Jurkat, Clone E6-1 (cell line): ENCODE measurements at regions not wholly inside any gene's neighbourhood (a gene's known extent, or its start where the extent isn't known, plus 50 kb on each side); places are given as distances from the start of the nearest gene placed in this dataset.
"Not testable (repeated sequence)": the region's sequence is repeated elsewhere in the genome, so short reads cannot be mapped to it uniquely, and the experiment has no call there.

Source experiments
- DNase-seq: peaks from one replicate; pipeline ENCODE4 v3.0.0-alpha.2; 2011; ENCODE audit warnings: low read depth, low spot score
- H3K4me3 ChIP-seq: 2 replicates; pipeline ENCODE4 v1.5.1; 2011; ENCODE audit warnings: mild to moderate bottlenecking, low read length, control low read depth, moderate library complexity

DNA sequence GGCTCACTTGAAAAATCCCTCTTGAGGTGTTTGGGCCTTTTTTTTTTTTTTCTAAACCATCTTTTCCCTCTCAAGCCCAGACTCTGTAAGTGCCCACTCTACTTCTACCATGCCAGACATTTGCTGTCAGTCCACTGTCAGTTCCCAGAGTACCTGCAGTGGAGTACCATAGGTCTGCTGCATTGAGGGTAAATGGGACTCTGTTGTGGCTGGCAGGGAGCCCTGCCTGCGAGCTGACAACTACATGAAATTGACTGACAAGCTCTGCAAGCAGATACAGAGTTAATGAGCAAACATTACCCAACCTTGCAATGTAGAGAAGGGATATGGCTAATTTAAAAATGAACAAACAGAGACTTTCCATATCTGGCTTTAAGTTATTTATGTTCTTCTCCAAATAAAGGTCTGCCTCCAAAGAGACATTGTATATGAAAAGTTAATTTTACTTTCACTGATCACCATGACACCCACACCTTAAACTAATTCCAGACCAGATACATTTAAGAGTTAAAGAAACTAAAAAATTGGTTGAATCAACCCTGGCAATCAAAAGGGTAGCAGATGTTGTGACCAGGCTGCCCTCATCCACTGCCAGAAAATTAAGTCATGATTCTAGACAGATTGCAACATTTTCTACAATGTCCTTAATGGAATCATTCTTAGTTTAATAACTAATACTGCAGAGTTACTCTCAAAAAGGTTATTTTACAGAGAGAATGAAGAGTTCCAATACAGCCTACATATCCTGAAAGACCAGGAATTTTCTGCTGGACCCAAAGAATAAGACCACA lies 100.4 kb upstream of the PAM start:
- no peak for DNase-seq
- no peak overlapping the region for H3K4me3 ChIP-seq

DNA sequence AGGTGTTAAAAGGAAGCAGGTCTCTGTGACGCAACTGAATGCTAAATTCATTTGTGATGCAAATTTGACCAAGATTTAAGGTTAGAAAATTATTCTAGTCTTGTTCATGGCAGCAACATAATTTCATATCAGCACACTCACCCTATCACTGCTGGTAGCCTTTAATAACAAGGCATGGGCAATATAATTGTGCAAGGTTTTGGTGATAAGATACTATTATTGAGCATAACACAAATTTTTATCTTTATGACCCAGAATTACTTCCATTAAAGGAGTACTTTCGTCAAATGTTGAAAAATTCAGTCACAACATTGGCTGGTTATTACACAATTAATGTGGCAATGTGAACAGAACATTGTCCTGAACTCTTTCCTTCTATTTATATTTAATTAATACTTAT lies 96.0 kb upstream of the PAM start:
- DNase-seq = no peak
- no peak overlapping the region for H3K4me3 ChIP-seq

DNA sequence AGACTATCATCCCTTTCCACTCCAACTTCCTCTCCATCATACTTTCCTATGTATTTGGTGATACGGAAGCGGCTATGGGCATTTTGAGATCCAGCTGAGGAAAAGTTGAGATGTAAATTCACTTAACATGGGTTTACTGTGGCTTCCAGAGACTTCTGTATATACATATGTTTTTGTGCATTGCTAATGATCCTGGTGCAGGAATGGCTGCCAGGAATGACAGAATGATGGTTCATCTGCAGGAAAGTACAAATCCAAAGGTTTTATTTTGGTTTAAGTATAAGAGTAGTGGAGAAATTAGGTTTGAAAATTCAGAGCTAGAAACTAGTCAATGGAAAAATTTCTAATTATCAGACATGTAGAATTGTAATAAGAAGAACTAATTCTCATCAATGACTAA lies 95.0 kb upstream of the PAM start:
- no peak overlapping the region for H3K4me3 ChIP-seq
- DNase-seq = no peak

DNA sequence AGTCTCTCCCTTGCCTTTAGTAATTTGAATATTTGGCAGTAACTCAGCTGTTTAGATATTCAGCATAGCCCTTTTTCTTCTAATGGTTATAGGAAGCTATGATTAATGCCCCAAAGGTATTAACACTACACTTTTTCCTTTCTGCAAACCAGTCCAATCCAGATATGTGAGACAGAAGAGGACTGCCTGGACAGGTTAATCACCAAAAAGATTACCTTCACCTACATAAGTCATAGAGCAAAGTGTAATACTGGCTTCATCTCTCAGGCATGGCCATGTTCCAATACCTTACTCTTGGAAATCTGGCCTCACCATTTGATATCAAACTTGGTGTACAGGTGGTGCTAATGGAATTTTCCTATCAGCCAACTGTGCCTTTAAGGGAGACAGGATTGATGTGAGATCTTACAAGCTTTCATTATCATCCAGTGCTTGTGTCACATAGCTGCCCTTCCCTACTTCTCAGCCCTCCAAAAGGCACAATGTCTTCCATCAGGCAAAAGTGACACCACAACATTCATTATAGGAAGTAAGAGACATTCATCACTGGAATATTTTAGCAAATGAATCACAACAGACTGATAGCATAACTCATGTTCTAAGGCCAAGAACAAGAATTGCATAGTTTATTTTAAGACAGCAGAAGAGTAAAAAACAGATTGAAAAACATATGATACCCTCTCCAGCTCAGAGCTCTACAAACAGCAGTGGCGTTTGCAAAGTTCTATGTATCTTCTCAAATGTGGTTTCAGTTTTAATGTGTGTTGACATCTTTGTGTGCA lies 91.2 kb upstream of the PAM start:
- DNase-seq = no peak
- no peak overlapping the region for H3K4me3 ChIP-seq

DNA sequence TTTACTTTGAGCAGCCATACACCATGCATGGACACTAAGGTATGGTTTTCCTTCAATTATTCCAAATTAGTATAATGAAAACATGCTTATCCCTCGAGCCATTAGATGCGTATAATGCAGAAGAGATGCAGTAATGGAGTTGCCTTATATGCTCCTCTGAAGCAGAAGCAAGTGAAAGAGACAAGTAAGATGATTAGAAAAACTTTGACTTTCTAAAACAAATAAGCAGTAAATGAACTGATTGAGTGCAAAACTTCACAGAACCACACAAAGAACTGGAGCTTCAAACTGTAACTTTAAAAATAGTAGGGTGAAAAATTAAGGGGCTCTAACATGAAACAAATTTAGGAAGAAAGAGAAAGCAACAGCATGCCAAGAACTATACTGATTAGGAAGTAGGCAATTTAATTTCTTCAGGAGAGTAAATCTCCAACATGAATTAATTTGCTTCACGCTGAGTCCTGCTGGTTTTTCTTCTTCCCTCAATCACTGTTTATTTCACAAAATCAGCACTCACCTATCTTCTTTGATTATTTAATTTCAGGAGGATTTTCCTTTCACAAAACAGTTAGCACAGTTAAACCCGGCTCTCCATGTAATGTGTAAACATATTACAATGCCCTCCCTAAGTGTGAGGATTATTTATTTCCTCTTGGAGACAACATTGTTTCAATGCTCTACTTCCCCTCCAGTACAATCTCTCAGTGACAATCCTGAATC lies 90.3 kb upstream of the PAM start:
- DNase-seq = no peak

DNA sequence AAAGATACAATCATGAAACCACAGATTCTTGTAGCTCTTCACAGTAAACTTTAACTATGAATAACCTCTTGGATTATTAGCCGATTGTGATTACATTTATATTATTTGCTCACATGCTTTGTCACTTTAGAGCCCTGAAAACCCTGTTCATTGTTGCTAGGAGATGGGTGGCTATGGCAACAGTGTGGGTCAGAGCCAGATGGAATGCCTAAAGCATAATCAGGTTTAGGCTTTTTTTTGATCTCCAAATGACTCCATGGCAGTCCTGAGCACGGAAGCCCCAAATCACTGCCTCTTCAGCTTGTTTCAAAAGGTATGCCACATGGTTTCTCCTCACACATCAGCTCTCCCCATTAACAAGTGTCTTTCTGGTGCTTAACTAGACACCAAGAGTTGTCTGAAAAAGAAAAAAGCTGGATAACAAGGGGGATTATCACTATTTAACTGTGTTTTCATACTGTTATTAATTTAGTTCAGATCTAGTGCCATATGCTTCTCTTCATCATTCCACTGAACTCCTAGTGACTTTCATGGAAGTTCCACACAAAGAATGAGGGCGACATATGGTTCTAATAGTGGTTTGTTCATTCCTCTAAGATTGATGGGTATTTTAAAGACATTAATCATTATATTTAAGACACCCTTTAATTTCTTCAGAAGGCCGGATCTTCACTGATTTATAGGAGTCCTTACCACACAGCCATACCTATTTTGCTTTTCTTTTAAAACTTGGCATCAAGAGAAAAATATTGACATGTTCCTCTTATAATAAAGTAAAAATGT lies 88.8 kb upstream of the PAM start:
- DNase-seq = no peak
- no peak overlapping the region for H3K4me3 ChIP-seq

More for the DNA sequence above, 90.3 kb upstream of the PAM start:
- H3K4me3 ChIP-seq = no peak overlapping the region

DNA sequence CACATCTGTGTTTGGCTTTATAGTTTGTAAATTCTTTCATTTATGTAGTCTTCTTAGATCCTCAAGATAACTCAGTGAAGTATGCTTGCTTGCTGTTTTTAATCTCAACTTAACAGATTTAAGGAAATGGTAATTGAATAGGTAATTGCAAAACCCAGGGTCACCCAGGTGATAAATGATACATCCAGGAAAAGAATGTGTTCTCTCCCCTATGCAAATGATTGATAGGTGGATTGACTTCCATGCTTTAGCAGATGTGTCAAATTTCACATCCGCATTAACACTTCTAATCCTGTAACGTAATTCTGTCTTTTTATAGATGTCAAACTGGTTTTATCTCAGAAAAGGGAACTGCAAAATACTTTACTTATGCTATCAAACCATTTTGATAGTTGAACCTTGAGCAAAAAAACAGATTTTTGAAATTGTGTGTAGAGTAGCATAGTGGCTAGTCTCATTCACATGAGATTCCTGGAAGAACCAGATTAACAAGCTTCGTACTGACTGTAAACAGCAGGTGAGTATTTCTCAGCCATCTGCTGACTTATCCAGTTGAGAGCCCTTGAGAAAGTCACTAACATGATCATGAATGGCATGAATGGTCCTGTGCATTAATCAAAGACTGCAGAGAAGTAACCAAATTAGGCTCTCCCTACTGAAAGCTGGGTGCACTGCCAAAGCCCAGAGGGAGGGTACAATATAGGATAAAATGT lies 86.7 kb upstream of the PAM start:
- no peak for DNase-seq
- H3K4me3 ChIP-seq = no peak overlapping the region

DNA sequence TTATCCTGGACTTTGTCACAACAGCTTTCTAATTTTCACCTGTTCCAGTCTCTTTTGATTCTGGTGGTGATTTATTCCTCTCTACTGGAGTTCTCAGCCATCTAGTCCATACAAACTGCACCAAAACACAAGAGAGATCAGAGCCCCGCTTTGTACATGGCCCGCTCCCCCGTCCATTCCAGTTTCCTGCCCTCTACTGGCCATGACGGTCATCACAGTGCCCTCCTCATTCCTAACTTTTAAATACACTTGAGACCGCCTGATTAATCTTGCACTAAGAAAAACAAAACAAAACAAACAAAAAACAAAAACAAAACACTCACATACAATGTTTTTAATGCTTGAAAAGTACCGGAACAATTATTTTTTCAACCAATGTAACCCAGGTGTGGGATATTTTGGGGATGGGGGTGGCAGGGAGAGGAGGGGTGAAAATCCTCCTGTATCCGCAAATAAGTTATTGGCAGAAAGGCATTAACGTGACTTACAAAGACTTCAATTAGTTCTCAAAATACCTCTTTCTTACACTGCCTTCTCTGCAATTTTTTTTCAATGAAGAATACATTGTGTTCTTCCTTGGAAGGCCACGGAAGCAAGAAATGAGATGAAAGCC lies 84.8 kb upstream of the PAM start:
- DNase-seq = peak; percentile 3
- no peak overlapping the region for H3K4me3 ChIP-seq

DNA sequence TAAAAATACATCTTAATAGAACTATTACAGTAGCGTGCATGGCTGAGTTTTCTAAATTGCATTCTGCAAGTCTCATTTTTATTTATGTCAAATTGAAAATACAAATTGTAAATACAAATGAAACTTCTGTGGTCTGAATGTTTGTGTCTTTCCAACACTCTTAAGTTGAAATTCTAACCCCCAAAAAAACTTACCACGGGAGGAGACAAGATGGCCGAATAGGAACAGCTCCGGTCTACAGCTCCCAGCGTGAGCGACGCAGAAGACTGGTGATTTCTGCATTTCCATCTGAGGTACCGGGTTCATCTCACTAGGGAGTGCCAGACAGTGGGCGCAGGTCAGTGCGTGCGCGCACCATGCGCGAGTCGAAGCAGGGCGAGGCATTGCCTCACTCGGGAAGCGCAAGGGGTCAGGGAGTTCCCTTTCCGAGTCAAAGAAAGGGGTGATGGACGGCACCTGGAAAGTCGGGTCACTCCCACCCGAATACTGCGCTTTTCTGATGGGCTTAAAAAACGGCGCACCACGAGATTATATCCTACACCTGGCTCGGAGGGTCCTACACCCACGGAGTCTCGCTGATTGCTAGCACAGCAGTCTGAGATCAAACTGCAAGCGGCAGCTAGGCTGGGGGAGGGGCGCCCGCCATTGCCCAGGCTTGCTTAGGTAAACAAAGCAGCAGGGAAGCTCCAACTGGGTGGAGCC lies 83.9 kb upstream of the PAM start:
- not testable (repeated sequence) for H3K4me3 ChIP-seq

DNA sequence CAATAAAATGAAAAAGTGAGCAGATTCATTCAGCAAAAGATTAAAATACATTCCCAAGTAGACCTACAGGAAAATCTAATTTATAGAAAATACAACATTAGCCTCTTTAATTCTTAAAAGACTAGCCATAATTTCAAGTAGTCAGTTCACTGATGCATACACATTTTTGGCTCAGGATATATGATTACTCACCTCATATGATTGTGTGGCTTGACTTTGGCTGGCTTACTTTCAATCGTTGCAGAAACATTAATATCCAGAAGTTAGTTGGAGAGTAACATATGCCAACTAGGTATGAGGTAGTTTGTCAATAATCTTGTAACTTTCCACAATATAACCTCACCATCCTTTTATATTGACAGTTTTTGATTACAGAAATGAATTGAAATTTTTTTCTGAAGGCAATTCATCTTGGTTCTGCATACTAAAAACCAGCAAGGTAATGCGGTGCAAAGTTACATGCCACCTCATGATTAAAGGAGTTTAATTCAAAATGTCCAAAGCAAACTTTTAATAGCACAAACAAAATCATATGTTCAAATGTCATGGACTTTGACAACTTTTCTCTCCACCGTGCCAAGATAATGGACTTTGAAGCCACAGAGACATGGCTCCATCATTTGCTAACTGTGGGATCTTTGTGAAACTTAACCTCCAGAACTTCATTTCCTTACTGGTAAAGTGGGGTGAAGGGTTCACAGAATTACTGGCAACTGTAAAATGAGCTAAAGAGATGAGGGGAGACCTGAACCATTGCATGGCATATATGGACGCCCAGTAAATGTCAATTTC lies 76.6 kb upstream of the PAM start:
- DNase-seq = no peak
- H3K4me3 ChIP-seq = no peak overlapping the region

More for the DNA sequence above, 83.9 kb upstream of the PAM start:
- DNase-seq = not testable (repeated sequence)

DNA sequence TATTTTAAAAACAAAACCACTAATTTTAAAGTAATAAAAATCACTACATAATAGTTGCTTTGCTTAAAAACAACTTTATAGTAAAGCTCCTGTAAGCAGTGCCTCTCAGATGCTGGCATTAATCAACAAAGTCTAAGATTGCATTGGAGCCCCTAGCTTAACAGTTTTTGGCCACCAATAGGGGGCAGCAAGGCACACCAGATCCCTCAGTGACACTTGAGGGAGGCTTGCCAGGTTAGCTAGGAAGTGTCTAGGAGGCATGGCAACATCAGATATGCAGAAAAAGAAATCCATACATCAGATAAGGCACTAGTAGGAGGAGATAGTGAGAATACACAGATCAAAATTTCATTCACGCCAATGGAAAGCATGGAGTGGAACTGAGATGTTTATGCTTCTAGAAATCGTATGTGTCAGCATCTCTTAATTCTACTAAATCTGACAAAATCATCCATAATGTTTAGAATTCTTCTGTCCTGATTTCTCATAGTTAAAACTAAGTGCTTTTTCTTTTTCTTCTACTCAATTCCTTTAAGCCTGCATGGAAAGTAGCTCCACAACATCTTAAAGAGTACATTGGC lies 73.6 kb upstream of the PAM start:
- H3K4me3 ChIP-seq = no peak overlapping the region
- DNase-seq = peak; percentile 37

DNA sequence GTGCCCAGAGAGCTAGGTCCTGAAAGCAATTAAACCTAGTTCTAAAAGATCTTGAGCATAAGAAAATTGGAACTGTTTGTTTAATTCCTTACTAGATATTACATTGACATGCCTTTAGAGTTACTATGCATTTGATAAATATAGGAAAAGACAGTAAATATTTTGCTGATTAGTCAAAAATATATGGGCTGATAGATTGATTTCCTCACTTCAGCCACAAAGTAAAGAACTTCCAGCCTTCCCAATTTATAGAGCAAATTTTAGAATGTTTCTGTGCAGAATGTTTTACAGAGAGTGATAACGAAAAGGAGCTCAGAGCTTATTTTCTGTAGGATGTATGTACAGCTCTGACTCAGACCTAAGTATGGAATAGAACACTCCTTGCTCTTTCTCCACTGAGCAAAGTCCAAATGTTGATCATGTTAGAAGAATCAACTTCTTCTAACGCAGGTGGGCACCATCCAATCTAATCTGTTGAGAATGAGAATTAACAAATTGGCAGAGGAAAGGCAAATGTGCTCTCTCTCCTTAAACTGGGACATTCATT lies 72.9 kb upstream of the PAM start:
- no peak for DNase-seq
- no peak overlapping the region for H3K4me3 ChIP-seq

DNA sequence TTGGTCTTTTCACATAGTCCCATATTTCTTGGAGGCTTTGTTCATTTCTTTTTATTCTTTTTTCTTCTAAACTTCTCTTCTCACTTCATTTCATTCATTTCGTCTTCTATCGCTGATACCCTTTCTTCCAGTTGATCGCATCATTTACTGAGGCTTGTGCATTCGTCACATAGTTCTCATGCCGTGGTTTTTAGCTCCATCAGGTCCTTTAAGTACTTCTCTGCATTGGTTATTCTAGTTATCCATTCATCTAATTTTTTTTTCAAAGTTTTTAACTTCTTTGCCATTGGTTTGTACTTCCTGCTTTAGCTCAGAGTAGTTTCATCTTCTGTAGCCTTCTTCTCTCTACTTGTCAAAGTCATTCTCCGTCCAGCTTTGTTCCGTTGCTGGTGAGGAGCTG lies 67.0 kb upstream of the PAM start:
- H3K4me3 ChIP-seq, DNase-seq: not testable (repeated sequence)

DNA sequence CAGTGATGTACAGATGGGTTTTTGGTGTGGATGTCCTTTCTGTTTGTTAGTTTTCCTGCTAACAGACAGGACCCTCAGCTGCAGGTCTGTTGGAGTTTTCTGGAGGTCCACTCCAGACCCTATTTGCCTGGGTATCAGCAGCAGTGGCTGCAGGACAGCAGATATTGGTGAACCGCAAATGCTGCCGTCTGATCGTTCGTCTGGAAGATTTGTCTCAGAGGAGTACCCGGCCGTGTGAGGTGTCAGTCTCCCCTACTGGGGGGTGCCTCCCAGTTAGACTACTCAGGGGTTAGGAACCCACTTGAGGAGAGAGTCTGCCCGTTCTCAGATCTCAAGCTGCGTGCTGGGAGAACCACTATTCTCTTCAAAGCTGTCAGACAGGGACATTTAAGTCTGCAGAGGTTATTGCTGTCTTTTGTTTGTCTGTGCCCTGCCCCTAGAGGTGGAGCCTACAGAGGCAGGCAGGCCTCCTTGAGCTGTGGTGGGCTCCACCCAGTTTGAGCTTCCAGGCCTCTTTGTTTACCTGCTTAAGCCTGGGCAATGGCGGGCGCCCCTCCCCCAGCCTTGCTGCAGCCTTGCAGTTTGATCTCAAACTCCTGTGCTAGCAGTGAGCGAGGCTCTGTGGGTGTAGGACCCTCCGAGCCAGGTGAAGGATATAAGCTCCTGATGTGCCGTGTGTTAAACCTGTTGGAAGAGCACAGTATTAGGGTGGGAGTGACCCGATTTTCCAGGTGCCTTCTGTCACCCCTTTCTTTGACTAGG lies 66.3 kb upstream of the PAM start:
- not testable (repeated sequence) for H3K4me3 ChIP-seq, DNase-seq

DNA sequence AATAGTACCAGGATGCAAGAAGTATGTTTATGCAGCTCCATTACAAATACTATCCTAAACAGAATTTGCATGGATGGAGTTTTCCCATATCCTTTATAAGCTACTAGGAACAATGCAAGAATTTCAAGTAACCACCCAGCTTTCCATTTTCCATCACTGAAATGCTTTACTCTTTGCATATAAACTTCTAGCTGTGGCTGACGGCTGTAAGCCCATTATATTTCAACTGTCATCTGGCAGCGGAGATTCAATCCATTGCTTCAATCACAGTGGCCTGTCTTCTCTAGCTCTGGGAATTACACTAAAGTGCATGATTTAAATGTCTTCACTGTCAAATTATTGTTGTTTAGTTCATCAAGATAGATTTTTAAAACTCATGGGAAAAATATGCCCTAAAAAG lies 64.2 kb upstream of the PAM start:
- no peak overlapping the region for H3K4me3 ChIP-seq
- DNase-seq = no peak

DNA sequence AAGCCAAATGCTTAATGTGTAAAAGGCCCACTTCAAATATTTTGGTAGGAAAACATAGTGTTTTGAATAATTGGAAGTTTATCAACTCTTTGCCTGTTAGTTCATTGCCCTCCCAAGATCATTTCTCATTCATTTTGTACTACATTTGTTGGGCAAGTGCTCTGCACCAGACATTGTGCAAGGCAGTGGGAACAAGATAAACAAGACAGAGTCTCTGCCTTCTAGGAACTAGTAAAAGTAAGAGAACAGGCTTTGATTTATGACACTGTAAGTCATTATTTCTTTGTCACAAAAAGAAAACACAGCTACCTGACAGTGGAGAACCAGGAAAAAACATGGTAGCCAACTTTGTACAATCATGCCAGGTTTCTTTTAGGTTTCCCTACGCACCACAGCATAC lies 63.7 kb upstream of the PAM start:
- no peak overlapping the region for H3K4me3 ChIP-seq
- no peak for DNase-seq
